ENCODE measurements at regions not wholly inside any gene's neighbourhood (a gene's known extent, or its start where the extent isn't known, plus 50 kb on each side); places are given as distances from the start of the nearest gene placed in this dataset.

DNA sequence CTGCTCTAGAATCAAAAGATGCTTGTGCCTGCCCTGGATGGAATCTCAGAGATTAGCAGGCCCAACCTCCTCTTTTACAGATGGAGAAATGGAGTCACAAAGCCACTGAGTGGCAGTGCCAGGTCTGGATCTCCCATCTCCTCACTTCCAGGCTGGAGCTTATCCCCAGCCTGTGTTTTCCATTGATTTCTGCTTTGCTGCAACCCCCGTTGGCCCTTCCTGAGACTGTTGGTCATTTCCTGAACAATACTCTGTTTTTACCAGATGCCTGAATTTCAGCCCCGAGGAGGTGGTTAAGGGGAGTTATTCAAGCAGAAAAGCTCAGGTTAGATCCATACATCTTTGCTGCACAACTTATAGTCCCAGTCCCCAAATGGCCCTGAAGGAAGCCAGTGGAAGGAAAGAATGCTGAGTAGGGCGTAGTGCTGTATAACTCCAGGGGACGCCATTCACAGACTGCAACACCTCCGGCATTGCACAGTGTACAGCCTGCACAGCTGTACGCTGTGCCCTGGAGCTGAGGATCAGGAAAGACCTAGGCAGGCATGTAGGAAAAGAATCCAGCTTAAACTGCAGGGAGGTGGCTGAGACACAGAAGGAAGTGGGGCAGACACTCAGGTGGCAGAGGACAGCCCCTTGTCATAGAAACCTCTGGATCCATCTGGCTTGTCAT, 77.5 kb downstream of the RPLP1 start:
- DNase-seq (ENCODE audit: low read depth in 4 of 4, low spot score in 2 of 4) = no peak

DNA sequence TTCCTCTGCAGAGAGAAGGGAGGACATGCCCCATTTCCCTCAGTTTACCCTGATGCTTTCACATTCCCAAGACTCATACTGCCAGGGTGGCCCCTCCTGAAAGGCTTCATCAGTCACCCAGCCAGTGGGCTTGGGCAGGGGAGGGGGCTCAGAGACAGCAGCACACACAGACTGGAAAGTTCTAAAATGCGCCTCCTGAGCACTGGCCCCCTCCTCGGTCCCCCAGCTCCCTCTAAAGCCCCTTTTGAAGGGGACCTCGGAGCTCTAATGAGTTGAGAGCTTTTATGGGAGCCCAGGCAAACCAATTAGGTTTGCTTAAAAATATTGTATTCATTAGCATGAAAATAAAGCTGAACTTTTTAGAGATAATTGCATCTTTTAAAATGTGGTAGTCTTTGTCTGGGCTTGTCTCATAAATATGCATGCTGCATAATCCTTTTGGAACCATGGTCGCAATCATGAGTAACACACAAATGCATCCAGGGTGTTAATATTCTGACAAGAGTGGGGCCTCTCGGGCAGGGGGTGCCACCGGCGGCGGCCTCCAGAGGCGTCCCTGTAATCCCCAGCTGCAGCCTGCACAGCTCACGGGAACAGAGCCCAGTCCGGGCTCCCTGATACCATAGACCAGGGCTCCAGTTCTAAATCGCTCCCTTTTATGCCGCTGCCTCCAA, 78.5 kb downstream of the RPLP1 start:
- no peak for DNase-seq (ENCODE audit: low read depth in 4 of 4, low spot score in 2 of 4)

DNA sequence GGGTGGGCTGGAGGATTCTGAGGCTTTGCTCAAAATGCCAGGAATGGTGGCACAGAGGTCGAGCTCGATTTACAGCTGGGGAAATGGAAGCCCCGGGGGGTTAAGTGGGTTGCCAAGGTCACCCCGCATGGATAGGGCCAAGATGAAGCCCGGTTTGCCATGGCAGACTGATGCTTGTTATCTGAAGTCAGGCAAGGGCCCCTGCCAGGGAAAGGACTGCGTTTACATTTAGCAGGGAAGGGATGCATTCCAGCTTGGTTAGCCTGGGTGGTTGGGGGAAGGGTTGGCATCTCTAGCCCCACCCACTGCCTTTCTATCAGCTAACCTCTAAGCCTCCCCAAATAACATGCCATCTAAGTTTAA, 79.0 kb downstream of the RPLP1 start:
- DNase-seq (ENCODE audit: low read depth in 4 of 4, low spot score in 2 of 4) = no peak

DNA sequence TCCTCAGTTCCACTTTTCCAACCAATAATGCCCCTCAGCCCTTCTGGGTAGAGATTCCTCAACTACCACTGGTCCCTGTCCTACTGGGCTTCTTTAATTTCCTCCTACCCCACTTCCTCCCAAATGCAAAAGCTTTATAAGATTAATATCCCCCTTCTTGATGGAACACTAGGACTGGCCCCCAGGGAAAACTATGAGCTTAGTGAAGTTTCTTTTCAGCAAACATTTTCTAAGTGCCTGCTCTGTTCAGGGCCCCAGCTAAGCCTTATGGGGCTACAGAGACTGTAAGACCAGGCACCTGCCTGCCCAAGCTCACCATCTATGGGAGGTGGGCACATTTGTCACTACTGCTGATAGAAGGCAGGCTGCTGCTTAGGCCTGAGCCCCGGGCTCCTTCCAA, 79.4 kb downstream of the RPLP1 start:
- DNase-seq (ENCODE audit: low read depth in 4 of 4, low spot score in 2 of 4) = no peak

DNA sequence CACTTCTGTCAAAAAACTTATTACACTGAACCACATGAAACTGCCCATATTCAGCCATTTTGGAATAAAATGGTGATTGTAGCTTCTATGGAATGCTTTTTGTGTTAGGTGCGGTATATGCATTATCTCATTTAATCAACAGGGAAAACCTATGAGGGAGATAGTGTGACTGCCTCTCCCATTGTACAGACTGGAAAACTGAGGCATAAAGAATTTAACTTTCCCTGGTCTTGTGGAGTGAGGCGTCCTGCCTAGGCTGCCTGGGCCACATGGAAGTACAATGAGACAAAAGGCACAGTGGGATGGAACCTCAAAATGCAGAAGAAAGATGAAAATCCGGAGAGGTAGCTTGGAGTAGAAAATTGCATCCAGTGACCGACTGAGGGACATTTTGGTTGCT, 80.2 kb downstream of the RPLP1 start:
- no peak for DNase-seq (ENCODE audit: low read depth in 4 of 4, low spot score in 2 of 4)

DNA sequence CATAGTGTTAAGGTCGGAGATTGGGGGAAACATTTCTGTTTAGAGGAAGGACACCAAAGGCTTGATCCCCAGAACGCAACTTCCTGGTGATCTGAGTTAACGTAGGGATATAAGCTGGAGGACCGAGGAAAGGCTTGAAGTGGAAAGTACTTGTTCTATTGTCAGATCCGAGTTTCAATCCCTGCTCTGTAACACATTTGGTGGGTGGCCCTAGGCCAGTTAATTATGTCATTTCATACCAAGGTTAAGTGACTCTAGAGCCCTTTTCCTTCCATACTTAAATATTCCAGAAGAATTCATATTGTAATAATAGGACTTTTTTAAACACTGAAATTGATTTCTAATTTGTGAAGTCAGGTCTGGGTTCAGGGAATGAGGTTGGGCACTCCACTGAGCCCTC, 80.9 kb downstream of the RPLP1 start:
- no peak for DNase-seq (ENCODE audit: low read depth in 4 of 4, low spot score in 2 of 4)

DNA sequence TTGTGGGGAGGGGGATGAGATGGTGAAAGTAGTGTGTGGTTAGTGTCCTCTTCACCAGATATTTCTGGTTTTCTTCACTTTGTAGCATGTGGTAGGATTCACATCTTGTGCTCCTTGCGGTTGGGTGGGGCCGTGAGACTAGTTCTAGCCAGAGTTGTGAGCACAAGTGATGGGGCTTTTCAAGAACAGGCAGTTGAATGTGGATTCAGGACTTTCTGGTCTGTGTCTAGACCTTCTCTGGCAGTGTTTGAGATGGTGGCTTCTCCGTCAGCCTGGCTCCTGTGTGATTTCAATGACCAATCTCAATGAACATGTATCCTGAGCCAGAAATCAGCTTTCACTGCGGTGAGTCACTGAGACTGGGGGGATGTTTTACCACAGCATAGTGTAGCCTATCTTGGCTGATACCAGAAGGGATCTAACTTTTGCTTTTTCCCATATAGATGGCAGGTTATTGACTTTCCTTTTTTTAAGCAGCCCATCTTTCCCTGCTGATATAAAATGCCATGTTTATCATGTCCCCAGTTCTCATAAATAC, 82.6 kb downstream of the RPLP1 start:
- no peak for DNase-seq (ENCODE audit: low read depth in 4 of 4, low spot score in 2 of 4)

DNA sequence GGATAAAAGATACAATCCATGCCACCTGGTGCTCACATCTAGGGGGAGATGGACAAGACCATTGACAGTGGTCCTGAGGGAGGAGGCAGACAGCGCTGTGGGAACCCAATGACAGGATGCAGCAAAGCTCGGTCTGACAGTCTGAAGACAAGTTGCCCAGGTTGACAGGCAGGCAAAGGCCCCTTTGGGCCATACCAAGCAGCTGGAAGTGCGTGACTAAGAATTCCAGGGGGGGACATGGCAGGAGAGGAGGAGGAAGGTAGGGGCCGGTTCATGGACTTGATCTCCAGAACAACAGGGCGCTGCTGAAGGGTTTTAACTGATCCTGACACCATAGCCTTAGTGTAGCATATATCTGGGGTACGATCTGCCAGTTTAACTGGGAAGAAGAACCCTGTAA, 83.4 kb downstream of the RPLP1 start:
- no peak for DNase-seq (ENCODE audit: low read depth in 4 of 4, low spot score in 2 of 4)

DNA sequence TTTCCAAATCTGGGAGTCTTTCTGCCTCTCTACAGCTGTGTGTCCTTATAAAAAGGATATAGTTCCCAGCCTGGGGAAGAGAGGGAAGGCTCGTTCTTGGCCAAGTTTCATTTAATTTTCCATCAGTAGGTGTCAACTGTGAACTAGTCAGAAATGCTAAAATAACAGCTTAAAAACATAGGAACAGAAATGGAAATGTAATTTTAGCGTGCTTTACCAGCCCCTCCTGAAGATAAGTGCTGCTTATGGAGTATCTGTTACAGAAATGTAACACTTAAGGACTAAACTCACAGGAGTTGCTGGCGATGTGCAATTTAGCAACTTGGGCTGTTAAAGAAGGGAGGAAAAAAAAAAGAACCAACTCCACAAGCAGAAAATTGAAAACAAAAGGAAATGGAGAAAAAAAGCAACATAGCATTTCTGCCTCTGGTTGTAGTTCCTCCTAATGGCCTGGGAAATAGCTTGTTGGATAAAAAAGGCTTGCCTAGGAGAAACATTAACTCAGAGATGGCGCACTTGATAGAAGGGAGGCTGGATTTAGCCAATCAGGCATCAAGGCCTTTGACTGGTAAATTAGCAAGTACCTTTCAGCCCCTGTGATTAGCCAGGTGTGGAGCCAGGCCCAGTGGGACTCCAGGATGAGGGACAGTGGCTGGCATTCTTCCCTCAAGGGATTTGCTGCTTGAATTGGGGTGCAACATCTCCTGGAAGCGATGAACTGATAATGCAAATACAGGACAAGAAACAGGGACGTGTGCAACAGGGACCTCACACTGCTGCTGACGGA, 84.3 kb downstream of the RPLP1 start:
- peak in 2 of 4 donors; percentile 55 to 63 for DNase-seq (ENCODE audit: low read depth in 4 of 4, low spot score in 2 of 4)

DNA sequence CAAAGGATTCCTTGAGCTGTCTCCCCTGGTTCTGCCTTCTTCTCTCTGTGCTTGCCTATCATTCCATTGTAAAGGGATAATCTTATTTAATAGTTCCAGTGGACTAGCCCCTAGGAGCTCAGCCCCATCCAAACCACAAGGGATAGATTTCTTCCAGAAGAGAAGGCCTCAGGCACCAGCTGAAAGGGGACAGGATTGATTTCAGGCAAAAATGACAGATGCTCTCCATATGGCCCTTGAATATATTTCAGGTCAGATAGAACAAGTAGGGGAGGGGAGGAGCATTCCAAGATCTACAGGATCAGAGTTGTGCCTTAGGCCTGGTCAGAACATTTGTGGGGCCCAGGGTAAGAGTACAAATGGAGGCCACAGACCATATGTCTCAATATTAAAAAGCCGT, 85.3 kb downstream of the RPLP1 start:
- DNase-seq (ENCODE audit: low read depth in 4 of 4, low spot score in 2 of 4) = no peak

DNA sequence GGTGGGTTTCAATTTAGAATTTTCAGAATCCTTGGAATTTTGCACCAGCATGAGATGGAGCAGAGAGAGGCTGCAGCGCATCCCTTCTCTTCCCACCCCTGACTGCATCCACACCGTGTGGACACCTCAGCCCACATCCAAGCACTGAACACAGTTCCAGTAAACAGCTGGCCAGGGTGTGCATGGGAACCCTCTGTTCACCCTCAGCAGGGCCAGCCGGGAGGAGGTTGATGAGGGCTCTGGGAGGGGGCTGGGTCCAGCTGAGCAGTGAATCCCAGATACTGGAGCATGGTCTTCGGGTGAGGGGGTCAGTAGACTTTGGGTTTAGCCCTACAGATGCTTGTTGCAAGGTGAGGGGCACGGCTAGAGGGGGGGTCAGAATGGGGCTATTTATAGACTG, 85.8 kb downstream of the RPLP1 start:
- DNase-seq (ENCODE audit: low read depth in 4 of 4, low spot score in 2 of 4) = no peak

DNA sequence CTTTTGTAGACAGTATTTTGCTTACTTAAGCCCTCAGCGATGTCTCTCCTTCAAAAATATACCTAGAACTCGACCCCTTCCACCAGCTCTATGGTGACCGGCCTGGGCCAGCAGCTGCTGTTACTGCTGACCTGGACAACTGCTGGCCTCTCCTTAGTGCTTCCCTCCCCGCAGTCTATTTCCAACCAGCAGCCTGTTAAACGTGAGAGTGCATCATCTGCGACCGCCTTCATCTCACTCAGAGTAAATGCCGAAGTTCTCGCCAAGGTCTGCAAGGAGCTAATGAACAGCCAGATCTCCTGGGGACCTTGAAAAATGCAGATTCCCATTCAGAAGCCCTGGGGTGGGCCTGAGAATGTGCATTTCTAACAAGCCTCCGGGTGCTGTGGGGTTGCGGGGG, 86.7 kb downstream of the RPLP1 start:
- DNase-seq (ENCODE audit: low read depth in 4 of 4, low spot score in 2 of 4) = no peak

DNA sequence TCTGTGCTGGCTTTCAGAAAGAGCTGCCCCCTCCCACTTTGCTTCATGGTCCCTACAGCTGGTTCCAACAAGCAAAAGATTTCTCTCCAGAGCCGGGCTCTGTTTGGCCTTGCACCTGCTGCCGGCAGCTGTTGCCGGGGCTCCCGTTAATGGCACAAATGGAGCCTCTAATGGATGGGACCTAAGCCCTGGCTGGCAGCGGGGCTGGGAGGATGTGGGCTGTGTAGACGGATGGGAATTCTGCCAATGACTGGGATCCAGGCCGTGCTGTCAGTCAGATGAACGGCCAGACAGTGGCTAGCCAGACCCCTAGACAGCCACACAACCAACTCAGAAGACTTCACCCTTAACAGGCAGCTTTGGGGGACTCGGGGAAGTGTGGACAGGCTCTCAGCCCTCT, 88.0 kb downstream of the RPLP1 start:
- no peak for DNase-seq (ENCODE audit: low read depth in 4 of 4, low spot score in 2 of 4)

DNA sequence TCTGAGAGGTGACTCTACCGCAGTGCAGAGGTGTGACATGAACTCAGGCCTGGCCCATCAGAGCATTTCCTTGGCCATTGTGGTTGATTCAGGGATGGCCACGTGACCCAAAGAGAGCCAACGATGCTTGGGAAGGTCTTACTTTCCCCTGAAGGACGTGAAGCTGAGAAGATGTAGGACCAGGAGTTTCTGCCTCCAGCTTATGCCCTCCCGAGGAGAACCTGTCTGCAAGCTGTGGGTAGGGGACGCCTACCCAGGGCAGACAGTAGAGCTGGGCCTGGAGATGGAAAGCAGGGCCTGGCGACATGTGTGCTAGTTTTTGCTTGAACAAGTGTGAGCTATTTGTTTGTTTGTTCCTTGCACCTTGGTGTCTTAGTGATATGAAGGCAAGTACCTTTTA, 89.4 kb downstream of the RPLP1 start:
- DNase-seq (ENCODE audit: low read depth in 4 of 4, low spot score in 2 of 4) = no peak

DNA sequence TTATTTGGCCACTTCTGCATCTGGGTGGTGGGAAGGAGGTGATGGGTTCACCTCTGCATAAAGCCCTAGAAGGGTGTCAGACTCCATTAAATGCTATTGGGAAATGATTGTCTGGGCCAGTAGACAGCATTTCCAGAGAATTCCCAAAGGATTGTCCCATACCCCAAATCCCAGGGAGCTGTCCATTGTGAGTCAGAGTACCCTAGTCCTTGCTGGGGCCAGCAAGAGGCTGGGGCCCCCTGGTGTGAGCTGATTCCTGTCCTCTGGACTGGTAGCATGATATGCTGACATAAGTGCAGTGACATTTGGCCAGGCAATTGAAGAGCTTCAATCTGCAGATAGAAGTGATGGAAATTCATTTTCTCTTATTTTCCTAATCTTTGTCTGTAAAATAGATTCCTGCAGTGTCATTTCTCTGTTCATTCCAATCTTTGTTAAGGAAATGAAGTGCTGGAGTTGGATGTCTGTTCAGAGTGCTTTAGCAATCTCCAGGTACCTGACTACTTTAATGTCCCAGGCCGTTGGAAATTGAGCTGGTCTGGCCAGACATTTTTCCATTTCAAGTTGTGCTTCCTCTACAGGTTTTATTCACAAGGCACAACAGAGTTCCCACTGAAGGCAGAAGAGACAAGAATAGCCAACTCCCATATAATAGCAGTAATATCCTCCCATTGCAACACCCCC, 91.2 kb downstream of the RPLP1 start:
- DNase-seq (ENCODE audit: low read depth in 4 of 4, low spot score in 2 of 4) = no peak

DNA sequence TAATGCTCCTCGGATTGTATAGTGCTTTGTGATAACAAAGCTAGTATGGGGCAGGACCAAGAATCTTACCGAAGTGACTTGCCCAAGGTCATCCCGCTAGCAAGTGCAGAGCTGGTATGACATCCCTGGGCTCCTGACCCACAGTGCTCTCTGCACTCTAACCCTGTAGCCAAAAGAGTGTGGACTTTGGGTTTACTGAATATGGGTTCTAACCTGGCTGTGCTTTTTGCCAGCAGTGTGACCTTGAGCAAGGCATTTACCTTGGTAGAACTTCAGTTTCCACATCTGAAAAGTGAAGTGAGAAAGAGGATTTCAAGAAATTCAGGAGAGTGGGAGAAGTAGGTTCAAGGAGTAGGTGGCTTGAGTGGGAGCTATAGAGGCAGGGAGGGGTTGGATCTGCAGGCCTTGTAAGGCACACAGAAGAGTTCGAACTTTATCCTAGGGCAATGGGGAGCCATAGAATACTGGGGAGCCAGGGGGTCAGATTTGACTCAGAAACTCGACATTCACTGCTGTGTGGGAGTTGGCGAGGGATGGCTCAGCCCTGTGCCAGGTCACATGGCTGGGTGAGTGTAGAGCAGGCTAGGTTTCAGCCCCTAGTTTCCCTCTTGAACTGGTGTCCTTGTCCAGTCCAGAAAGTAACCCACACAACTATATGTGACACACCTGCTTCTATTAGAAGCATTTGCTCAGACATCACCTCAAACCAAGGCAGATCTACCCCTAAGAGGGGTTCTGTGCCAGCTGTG, 91.9 kb downstream of the RPLP1 start:
- no peak for DNase-seq (ENCODE audit: low read depth in 4 of 4, low spot score in 2 of 4)

DNA sequence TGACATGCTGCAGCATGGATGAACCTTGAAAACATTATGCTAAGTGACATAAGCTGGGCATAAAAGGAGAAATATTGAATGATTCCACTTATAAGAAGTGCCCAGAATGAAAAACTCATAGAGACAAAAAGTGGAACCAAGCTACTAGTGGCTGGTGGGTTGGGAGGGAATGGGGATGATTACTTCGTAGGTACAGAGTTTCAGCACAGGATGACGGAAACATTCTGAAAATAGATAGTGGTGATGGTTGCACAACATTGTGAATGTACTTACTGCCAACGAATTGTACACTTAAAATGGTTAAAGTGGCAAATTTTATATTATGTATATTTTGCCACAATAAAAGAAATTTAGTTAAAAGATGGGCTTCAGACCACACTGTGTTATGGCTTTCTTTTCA, 93.6 kb downstream of the RPLP1 start:
- no peak for DNase-seq (ENCODE audit: low read depth in 4 of 4, low spot score in 2 of 4)

DNA sequence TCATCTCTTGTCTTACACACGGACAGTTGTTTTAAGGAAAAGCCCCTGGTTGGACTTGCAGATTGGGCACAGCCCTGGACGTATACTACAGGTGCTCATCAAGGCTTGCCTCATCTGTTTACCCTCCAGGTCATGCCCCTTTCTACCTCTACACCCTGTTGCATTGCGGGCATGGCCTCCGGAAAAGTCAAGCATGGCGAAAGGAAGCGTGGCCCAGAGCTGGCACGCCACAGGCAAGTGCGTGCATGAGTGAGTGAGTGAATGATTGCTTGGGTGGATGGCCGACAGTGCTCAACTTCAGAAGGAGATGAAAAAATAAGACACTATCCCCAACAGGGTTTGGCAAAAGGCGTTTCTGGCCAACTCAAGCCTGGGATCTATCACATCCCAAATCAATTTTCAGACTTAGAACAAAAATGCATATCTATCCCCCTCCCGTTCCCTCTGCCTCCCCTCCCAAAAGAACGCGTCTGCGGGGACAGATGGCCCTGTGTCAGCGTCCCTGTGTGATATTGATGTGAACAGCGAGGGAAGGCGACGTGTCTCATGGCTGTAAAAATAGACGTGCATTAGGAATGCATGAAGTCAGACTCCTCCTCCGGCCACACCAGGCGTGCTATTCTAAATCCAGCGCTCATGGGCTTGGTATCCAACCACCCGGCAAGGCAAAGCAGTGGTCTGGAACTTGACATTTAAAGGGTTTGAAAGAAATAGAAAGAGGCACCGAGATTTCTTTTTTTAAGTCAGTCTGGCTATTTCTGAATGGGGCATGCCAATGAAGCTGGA, 96.0 kb downstream of the RPLP1 start:
- no peak for DNase-seq (ENCODE audit: low read depth in 4 of 4, low spot score in 2 of 4)

DNA sequence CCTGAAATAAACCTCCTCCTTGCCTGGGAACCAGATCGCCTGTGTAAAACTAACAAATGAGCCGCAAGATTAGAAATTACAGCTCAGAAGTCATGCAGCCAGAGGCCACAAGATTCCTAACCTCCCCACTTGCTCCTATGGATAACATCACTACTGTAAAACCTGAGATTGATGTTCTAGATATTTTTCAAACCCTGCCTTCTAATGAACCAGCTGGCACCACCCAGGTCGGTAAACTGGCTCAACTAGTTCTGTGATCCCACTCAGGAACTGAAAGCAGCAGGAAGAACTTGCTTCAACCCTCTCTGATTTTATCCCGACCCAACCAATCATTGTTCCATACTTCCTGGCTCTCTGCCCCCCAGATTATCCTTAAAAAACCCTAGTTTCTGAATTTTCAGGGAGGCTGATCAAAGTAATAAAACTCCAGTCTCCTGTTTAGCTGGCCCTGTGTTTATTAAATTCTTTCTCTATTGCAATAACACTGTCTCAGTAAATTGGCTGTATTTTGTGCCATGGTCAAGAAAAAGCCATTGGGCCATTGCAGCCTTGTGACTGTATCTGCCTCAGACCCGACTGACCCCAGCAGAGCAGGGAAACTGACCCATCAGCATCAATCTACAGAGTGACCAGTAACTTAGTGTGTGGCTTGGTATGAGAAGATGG, 98.9 kb downstream of the RPLP1 start:
- no peak for DNase-seq (ENCODE audit: low read depth in 4 of 4, low spot score in 2 of 4)

All from left renal cortex interstitium (tissue), 4 donors.